K562 (cell line): ENCODE measurements at regions not wholly inside any gene's neighbourhood (a gene's known extent, or its start where the extent isn't known, plus 50 kb on each side); places are given as distances from the start of the nearest gene placed in this dataset.

Experiments used
- MEF2A ChIP-seq: IDR thresholded peaks from 2 replicates; pipeline ENCODE4 v1.6.1; 2011; ENCODE audit warnings: low read depth, mild to moderate bottlenecking, low read length, moderate library complexity; ENCODE audit not compliant: control insufficient read depth
- POLR2A ChIP-seq: fragments of 450-650 bp; conservative IDR thresholded peaks from 2 replicates; pipeline ENCODE4 v1.6.1; 2016
- RCOR1 ChIP-seq, 2 experiments: IDR thresholded peaks; 2 replicates each; pipeline ENCODE4 v1.6.1; 2012; ENCODE audit warnings: low read depth in 2 of 2, low read length in 2 of 2, borderline replicate concordance in 1 of 2, improper control_type of control experiment in 1 of 2
- TF ChIP-seq, protein P1 (sequence below), 3 experiments: IDR thresholded peaks in 2 of 3; conservative IDR thresholded peaks in 1 of 3; 2 replicates each; pipeline ENCODE4 v1.5.1; 2011 to 2012; ENCODE audit warnings: low read length in 3 of 3, mild to moderate bottlenecking in 3 of 3, control low read depth in 2 of 3, improper control_type of control experiment in 1 of 3, inconsistent platforms in 1 of 3, low read depth in 1 of 3, mixed read lengths in 1 of 3, moderate library complexity in 1 of 3; ENCODE audit not compliant: insufficient read depth in 2 of 3

DNA sequence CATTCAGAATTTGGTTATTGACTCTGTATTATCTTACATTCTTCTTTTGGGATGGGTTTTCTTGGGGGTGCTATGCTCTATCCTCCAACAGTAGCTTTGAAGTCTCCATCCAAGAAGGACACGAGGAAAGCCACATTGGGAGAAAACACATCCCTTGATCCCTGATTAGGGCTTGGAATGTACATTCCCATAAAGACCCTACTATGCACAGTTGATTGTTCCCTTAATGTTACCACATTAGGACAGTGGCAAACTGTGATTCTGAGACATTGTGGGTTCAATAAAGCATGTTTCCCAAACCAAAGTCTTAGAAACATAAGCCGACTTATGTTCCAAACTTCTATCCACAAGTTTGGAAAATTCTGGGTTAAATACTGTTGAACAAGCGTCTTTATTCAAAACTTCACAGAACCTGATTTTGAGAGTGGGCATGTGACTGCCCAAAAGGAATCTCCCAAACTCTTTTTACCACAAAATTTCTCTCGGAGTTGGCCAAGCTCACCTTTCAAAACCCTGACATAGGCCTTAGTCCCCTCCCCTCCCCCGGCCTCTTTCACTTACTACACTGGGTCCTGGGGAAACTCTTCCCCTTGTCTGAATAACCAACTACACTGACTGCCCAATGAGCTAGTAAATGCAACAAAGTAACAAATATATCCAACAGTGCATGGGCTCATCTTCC, 177.0 kb upstream of the KAZN start:
- no peak for TF ChIP-seq RCOR1 (IDR thresholded peaks at IDR 0.05; ENCODE audit: borderline replicate concordance in 1 of 2, low read depth in 2 of 2, low read length in 2 of 2)
- TF ChIP-seq, protein P1, sequence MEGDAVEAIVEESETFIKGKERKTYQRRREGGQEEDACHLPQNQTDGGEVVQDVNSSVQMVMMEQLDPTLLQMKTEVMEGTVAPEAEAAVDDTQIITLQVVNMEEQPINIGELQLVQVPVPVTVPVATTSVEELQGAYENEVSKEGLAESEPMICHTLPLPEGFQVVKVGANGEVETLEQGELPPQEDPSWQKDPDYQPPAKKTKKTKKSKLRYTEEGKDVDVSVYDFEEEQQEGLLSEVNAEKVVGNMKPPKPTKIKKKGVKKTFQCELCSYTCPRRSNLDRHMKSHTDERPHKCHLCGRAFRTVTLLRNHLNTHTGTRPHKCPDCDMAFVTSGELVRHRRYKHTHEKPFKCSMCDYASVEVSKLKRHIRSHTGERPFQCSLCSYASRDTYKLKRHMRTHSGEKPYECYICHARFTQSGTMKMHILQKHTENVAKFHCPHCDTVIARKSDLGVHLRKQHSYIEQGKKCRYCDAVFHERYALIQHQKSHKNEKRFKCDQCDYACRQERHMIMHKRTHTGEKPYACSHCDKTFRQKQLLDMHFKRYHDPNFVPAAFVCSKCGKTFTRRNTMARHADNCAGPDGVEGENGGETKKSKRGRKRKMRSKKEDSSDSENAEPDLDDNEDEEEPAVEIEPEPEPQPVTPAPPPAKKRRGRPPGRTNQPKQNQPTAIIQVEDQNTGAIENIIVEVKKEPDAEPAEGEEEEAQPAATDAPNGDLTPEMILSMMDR (IDR thresholded peaks at IDR 0.05 in 2 of 3, conservative IDR thresholded peaks at IDR 0.05 in 1 of 3; ENCODE audit: insufficient read depth in 2 of 3, low read depth in 1 of 3, low read length in 3 of 3): no peak
- TF ChIP-seq MEF2A: no peak
- TF ChIP-seq POLR2A: no peak
